ENCODE measurements at regions not wholly inside any gene's neighbourhood (a gene's known extent, or its start where the extent isn't known, plus 50 kb on each side); places are given as distances from the start of the nearest gene placed in this dataset.

GRCh38 chr2:129757366-129757914, 222.0 kb upstream of the RAB6C start:
- TF ChIP-seq, protein P1, sequence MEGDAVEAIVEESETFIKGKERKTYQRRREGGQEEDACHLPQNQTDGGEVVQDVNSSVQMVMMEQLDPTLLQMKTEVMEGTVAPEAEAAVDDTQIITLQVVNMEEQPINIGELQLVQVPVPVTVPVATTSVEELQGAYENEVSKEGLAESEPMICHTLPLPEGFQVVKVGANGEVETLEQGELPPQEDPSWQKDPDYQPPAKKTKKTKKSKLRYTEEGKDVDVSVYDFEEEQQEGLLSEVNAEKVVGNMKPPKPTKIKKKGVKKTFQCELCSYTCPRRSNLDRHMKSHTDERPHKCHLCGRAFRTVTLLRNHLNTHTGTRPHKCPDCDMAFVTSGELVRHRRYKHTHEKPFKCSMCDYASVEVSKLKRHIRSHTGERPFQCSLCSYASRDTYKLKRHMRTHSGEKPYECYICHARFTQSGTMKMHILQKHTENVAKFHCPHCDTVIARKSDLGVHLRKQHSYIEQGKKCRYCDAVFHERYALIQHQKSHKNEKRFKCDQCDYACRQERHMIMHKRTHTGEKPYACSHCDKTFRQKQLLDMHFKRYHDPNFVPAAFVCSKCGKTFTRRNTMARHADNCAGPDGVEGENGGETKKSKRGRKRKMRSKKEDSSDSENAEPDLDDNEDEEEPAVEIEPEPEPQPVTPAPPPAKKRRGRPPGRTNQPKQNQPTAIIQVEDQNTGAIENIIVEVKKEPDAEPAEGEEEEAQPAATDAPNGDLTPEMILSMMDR (IDR thresholded peaks at IDR 0.05; ENCODE audit: low read depth, low read length, missing input control), result no peak
- TF ChIP-seq, protein P2, sequence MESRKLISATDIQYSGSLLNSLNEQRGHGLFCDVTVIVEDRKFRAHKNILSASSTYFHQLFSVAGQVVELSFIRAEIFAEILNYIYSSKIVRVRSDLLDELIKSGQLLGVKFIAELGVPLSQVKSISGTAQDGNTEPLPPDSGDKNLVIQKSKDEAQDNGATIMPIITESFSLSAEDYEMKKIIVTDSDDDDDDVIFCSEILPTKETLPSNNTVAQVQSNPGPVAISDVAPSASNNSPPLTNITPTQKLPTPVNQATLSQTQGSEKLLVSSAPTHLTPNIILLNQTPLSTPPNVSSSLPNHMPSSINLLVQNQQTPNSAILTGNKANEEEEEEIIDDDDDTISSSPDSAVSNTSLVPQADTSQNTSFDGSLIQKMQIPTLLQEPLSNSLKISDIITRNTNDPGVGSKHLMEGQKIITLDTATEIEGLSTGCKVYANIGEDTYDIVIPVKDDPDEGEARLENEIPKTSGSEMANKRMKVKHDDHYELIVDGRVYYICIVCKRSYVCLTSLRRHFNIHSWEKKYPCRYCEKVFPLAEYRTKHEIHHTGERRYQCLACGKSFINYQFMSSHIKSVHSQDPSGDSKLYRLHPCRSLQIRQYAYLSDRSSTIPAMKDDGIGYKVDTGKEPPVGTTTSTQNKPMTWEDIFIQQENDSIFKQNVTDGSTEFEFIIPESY (IDR thresholded peaks at IDR 0.05), result no peak
- TF ChIP-seq TAF1 (conservative IDR thresholded peaks at IDR 0.05) (no peak), RAD21 (IDR thresholded peaks at IDR 0.05) (no peak), NR2F2 (IDR thresholded peaks at IDR 0.05) (no peak), GABPA (IDR thresholded peaks at IDR 0.05 in 1 of 2, conservative IDR thresholded peaks at IDR 0.05 in 1 of 2) (no peak), YY1 (IDR thresholded peaks at IDR 0.05) (no peak), RXRA (IDR thresholded peaks at IDR 0.05) (no peak), FOXA2 (IDR thresholded peaks at IDR 0.05) (no peak)
- TF ChIP-seq, protein P3, sequence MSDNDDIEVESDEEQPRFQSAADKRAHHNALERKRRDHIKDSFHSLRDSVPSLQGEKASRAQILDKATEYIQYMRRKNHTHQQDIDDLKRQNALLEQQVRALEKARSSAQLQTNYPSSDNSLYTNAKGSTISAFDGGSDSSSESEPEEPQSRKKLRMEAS (IDR thresholded peaks at IDR 0.05), result no peak
- TF ChIP-seq, protein P4, sequence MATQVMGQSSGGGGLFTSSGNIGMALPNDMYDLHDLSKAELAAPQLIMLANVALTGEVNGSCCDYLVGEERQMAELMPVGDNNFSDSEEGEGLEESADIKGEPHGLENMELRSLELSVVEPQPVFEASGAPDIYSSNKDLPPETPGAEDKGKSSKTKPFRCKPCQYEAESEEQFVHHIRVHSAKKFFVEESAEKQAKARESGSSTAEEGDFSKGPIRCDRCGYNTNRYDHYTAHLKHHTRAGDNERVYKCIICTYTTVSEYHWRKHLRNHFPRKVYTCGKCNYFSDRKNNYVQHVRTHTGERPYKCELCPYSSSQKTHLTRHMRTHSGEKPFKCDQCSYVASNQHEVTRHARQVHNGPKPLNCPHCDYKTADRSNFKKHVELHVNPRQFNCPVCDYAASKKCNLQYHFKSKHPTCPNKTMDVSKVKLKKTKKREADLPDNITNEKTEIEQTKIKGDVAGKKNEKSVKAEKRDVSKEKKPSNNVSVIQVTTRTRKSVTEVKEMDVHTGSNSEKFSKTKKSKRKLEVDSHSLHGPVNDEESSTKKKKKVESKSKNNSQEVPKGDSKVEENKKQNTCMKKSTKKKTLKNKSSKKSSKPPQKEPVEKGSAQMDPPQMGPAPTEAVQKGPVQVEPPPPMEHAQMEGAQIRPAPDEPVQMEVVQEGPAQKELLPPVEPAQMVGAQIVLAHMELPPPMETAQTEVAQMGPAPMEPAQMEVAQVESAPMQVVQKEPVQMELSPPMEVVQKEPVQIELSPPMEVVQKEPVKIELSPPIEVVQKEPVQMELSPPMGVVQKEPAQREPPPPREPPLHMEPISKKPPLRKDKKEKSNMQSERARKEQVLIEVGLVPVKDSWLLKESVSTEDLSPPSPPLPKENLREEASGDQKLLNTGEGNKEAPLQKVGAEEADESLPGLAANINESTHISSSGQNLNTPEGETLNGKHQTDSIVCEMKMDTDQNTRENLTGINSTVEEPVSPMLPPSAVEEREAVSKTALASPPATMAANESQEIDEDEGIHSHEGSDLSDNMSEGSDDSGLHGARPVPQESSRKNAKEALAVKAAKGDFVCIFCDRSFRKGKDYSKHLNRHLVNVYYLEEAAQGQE (IDR thresholded peaks at IDR 0.05), result no peak
- TF ChIP-seq, protein P5, sequence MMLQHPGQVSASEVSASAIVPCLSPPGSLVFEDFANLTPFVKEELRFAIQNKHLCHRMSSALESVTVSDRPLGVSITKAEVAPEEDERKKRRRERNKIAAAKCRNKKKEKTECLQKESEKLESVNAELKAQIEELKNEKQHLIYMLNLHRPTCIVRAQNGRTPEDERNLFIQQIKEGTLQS (IDR thresholded peaks at IDR 0.05), result no peak

All from liver (tissue), 3 donors.